ENCODE measurements at regions not wholly inside any gene's neighbourhood (a gene's known extent, or its start where the extent isn't known, plus 50 kb on each side); places are given as distances from the start of the nearest gene placed in this dataset.

- no peak for TF ChIP-seq CTCF (IDR thresholded peaks at IDR 0.05; ENCODE audit: low read depth, low read length, poor library complexity, severe bottlenecking)
- TF ChIP-seq EZH2phosphoT487 (IDR thresholded peaks at IDR 0.05; ENCODE audit: borderline replicate concordance, low read length): no peak
These were observed 62.2 kb upstream of the SLC45A1 start for GRCh38 chr1:8255712-8256111.
